Karpas-422 (cell line): ENCODE measurements at regions not wholly inside any gene's neighbourhood (a gene's known extent, or its start where the extent isn't known, plus 50 kb on each side); places are given as distances from the start of the nearest gene placed in this dataset.

Experiments
- DNase-seq: peaks from one replicate; pipeline ENCODE4 v3.0.0-alpha.2; 2015
- H2AFZ ChIP-seq: fragments of 200-600 bp; sonication (generic); 2 replicates; pipeline ENCODE4 v1.6.1; 2014; ENCODE audit warnings: antibody characterized with exemption, low read length, mixed read lengths
- H3K27ac ChIP-seq: fragments of 200-600 bp; sonication (generic); 2 replicates; pipeline ENCODE4 v1.5.1; 2014; ENCODE audit warnings: mild to moderate bottlenecking, low read length, moderate library complexity
- H3K27me3 ChIP-seq: fragments of 200-600 bp; sonication (generic); 2 replicates; pipeline ENCODE4 v1.6.1; 2014; ENCODE audit warnings: low read length, mixed read lengths
- H3K36me3 ChIP-seq: fragments of 200-600 bp; sonication (generic); 2 replicates; pipeline ENCODE4 v1.6.1; 2014; ENCODE audit warnings: low read length, mixed read lengths; ENCODE audit not compliant: insufficient read depth
- H3K4me1 ChIP-seq: fragments of 200-600 bp; sonication (generic); 2 replicates; pipeline ENCODE4 v1.6.1; 2014; ENCODE audit warnings: mild to moderate bottlenecking, low read length, mixed read lengths
- H3K4me2 ChIP-seq: fragments of 200-600 bp; sonication (generic); 2 replicates; pipeline ENCODE4 v1.6.1; 2014; ENCODE audit warnings: low read length, low read depth, mild to moderate bottlenecking; ENCODE audit not compliant: poor library complexity, severe bottlenecking
- H3K4me3 ChIP-seq: fragments of 200-600 bp; sonication (generic); 2 replicates; pipeline ENCODE4 v1.5.1; 2014; ENCODE audit warnings: mild to moderate bottlenecking, antibody characterized with exemption, low read length, mixed read lengths
- H3K79me2 ChIP-seq: fragments of 200-600 bp; sonication (generic); 2 replicates; pipeline ENCODE4 v1.6.1; 2014; ENCODE audit warnings: mild to moderate bottlenecking, low read length, mixed read lengths
- H3K9ac ChIP-seq: fragments of 200-600 bp; sonication (generic); 2 replicates; pipeline ENCODE4 v1.6.0; 2014; ENCODE audit warnings: low read length
- H3K9me2 ChIP-seq: fragments of 200-600 bp; sonication (generic), shearing (Covaris generic); replicated peaks from 2 replicates; pipeline ENCODE4 v1.6.0; 2014; ENCODE audit warnings: mild to moderate bottlenecking, low read length, moderate library complexity; ENCODE audit not compliant: insufficient read depth
- H3K9me3 ChIP-seq: fragments of 300-700, 200-600 bp; sonication (generic); 2 replicates; pipeline ENCODE4 v1.6.1; 2014; ENCODE audit warnings: low read length, mixed read lengths
- H4K20me1 ChIP-seq: fragments of 200-600 bp; sonication (generic); 2 replicates; pipeline ENCODE4 v1.6.1; 2014; ENCODE audit warnings: mild to moderate bottlenecking, antibody characterized with exemption, low read length, low read depth; ENCODE audit not compliant: insufficient read depth

- Histone ChIP-seq H3K9ac (no peak overlapping the region), H3K9me3 (peaks cover 10% of the 10 kb centered on the region; the same call in 1 of the 2 replicates), H2AFZ (no peak overlapping the region), H4K20me1 (no peaks in the 10 kb centered on the region), H3K9me2 (no peaks in the 10 kb centered on the region), H3K27me3 (no peaks in the 10 kb centered on the region), H3K4me2 (no peak overlapping the region), H3K4me3 (no peak overlapping the region), H3K4me1 (no peaks in the 10 kb centered on the region), H3K27ac (no peak overlapping the region), H3K36me3 (no peaks in the 10 kb centered on the region), H3K79me2 (no peaks in the 10 kb centered on the region)
- DNase-seq = no peak
Observed at GRCh38 chr15:25179673-25180511, 225.1 kb downstream of the SNRPN start.

- Histone ChIP-seq H3K9me3 (peaks cover 10% of the 10 kb centered on the region; the same call in 1 of the 2 replicates), H3K4me3 (no peak overlapping the region)
Observed at GRCh38 chr15:25180606-25181292, 226.0 kb downstream of the SNRPN start.

DNA sequence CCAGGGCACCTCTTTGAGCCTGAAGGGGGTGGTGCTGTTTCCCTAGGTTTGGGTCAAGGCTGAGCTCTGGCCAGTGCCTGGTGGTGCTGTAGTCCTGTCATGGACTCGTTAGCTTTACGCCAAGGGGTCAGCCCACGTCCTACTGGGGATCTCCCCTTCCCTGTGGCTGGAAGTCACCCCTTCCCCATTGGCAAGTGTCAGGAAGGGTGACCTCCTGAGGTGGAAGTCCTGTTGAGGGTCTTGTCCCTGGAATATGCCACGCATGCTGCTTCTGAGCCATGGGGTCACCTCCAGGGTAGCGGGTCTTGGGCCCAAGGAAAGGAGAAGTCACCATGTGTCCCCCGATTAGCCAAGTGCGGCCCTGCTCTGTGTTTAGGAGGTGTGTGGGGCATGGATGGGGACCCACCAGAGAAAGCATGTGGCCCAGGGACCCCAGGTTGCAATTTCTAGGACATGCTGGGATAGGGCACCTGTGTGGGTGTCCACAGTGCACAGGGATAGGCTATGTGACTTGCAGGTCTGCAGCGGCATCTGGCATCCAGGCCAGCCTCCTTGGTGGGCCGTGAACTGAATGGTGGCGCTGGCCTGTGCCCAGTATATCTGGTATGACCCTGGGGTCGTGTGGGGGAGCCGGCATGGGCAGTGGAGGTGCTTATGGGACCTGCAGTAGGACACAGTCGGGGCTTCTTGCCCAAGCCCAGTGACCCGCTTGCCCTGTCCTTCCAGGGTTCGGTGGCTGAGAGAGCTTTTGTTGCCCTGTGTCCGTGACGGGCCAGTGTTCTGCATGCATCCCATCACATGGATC, 226.7 kb downstream of the SNRPN start:
- no peaks in the 10 kb centered on the region for H3K9me2 ChIP-seq
- H3K4me3 ChIP-seq = no peak overlapping the region
- no peaks in the 10 kb centered on the region for H3K36me3 ChIP-seq
- H3K9ac ChIP-seq = no peak overlapping the region
- no peaks in the 10 kb centered on the region for H3K4me1 ChIP-seq
- no peaks in the 10 kb centered on the region for H3K27me3 ChIP-seq
- no peak overlapping the region for H3K4me2 ChIP-seq
- H4K20me1 ChIP-seq = no peaks in the 10 kb centered on the region
- DNase-seq = no peak
- H3K27ac ChIP-seq = no peak overlapping the region
- peaks cover 10% of the 10 kb centered on the region; the same call in 1 of the 2 replicates for H3K9me3 ChIP-seq
- H2AFZ ChIP-seq = no peak overlapping the region
- no peaks in the 10 kb centered on the region for H3K79me2 ChIP-seq

More at GRCh38 chr15:25180606-25181292, 226.0 kb downstream of the SNRPN start:
- Histone ChIP-seq H3K9ac (no peak overlapping the region), H3K36me3 (no peaks in the 10 kb centered on the region), H3K79me2 (no peaks in the 10 kb centered on the region), H4K20me1 (no peaks in the 10 kb centered on the region), H3K4me1 (no peaks in the 10 kb centered on the region), H3K27me3 (no peaks in the 10 kb centered on the region), H3K9me2 (no peaks in the 10 kb centered on the region), H3K27ac (no peak overlapping the region), H3K4me2 (no peak overlapping the region), H2AFZ (no peak overlapping the region)
- DNase-seq = no peak

GRCh38 chr15:25182098-25182478, 227.3 kb downstream of the SNRPN start:
- no peaks in the 10 kb centered on the region for H3K4me1 ChIP-seq
- no peak for DNase-seq
- no peak overlapping the region for H3K4me2 ChIP-seq
- no peaks in the 10 kb centered on the region for H4K20me1 ChIP-seq
- H3K27me3 ChIP-seq = no peaks in the 10 kb centered on the region
- no peak overlapping the region for H3K9ac ChIP-seq
- H3K79me2 ChIP-seq = no peaks in the 10 kb centered on the region
- H3K9me3 ChIP-seq = peaks cover 9% of the 10 kb centered on the region; the same call in 1 of the 2 replicates
- H3K27ac ChIP-seq = no peak overlapping the region
- H3K36me3 ChIP-seq = no peaks in the 10 kb centered on the region
- no peak overlapping the region for H3K4me3 ChIP-seq
- no peak overlapping the region for H2AFZ ChIP-seq
- no peaks in the 10 kb centered on the region for H3K9me2 ChIP-seq

- Histone ChIP-seq H3K9ac (no peak overlapping the region), H3K9me3 (peaks cover 7% of the 10 kb centered on the region; the same call in 1 of the 2 replicates), H3K27ac (no peak overlapping the region), H3K4me1 (no peaks in the 10 kb centered on the region), H3K4me3 (no peak overlapping the region), H3K9me2 (no peaks in the 10 kb centered on the region), H3K27me3 (no peaks in the 10 kb centered on the region), H3K36me3 (no peaks in the 10 kb centered on the region), H3K79me2 (no peaks in the 10 kb centered on the region), H3K4me2 (no peak overlapping the region), H2AFZ (no peak overlapping the region), H4K20me1 (no peaks in the 10 kb centered on the region)
- DNase-seq = no peak
Observed at GRCh38 chr15:25182736-25183445, 228.1 kb downstream of the SNRPN start.

GRCh38 chr15:25183581-25184251, 228.9 kb downstream of the SNRPN start:
- Histone ChIP-seq H3K27me3 (no peaks in the 10 kb centered on the region), H3K27ac (no peak overlapping the region), H3K9me3 (peaks cover 3% of the 10 kb centered on the region; the same call in 1 of the 2 replicates), H3K9me2 (no peaks in the 10 kb centered on the region), H3K36me3 (no peaks in the 10 kb centered on the region), H2AFZ (no peak overlapping the region), H3K4me3 (no peak overlapping the region), H3K4me1 (no peaks in the 10 kb centered on the region), H4K20me1 (no peaks in the 10 kb centered on the region), H3K4me2 (no peak overlapping the region), H3K9ac (no peak overlapping the region), H3K79me2 (no peaks in the 10 kb centered on the region)
- DNase-seq = no peak

- H3K36me3 ChIP-seq = no peaks in the 10 kb centered on the region
- H3K9ac ChIP-seq = no peak overlapping the region
- H4K20me1 ChIP-seq = no peaks in the 10 kb centered on the region
- H3K9me2 ChIP-seq = no peaks in the 10 kb centered on the region
- H3K4me3 ChIP-seq = no peak overlapping the region
- H3K27me3 ChIP-seq = no peaks in the 10 kb centered on the region
- no peak overlapping the region for H2AFZ ChIP-seq
- no peak overlapping the region for H3K4me2 ChIP-seq
- no peak for DNase-seq
- no peaks in the 10 kb centered on the region for H3K79me2 ChIP-seq
- no peaks in the 10 kb centered on the region for H3K4me1 ChIP-seq
- peaks cover 3% of the 10 kb centered on the region; the same call in 1 of the 2 replicates for H3K9me3 ChIP-seq
- H3K27ac ChIP-seq = no peak overlapping the region
Observed at GRCh38 chr15:25184356-25185155, 229.8 kb downstream of the SNRPN start.
